HG03439 (cell line): ENCODE measurements at regions not wholly inside any gene's neighbourhood (a gene's known extent, or its start where the extent isn't known, plus 50 kb on each side); places are given as distances from the start of the nearest gene placed in this dataset.
"Not testable (repeated sequence)": the region's sequence is repeated elsewhere in the genome, so short reads cannot be mapped to it uniquely, and the experiment has no call there.

Experiments used
- ATAC-seq: cut with Tn5 transposase; IDR thresholded peaks from one replicate; pipeline ENCODE4 v1.9.1; 2021; ENCODE audit warnings: mild to moderate bottlenecking, moderate library complexity; ENCODE audit not compliant: unreplicated experiment

GRCh38 chr1:242651817-242652216 is 127.3 kb upstream of the PLD5 start:
- no peak for ATAC-seq

- ATAC-seq = no peak
These were observed 117.0 kb upstream of the PLD5 start for GRCh38 chr1:242641461-242641860.

GRCh38 chr1:242639104-242639503 is 114.6 kb upstream of the PLD5 start:
- ATAC-seq = no peak

GRCh38 chr1:242634732-242635131 is 110.2 kb upstream of the PLD5 start:
- no peak for ATAC-seq

- ATAC-seq = no peak
These were observed 104.9 kb upstream of the PLD5 start for GRCh38 chr1:242629396-242629795.

GRCh38 chr1:242623756-242624155 is 99.3 kb upstream of the PLD5 start:
- no peak for ATAC-seq

- ATAC-seq = no peak
These were observed 98.6 kb upstream of the PLD5 start for GRCh38 chr1:242623119-242623518.

- ATAC-seq = no peak
These were observed 88.8 kb upstream of the PLD5 start for GRCh38 chr1:242613266-242613815.

GRCh38 chr1:242610209-242610608 is 85.7 kb upstream of the PLD5 start:
- no peak for ATAC-seq

GRCh38 chr1:242605521-242605920 is 81.0 kb upstream of the PLD5 start:
- no peak for ATAC-seq

GRCh38 chr1:242602001-242602400 is 77.5 kb upstream of the PLD5 start:
- no peak for ATAC-seq

GRCh38 chr1:242593756-242594155 is 69.3 kb upstream of the PLD5 start:
- ATAC-seq = not testable (repeated sequence)

GRCh38 chr1:242586360-242586680 is 61.8 kb upstream of the PLD5 start:
- no peak for ATAC-seq

- ATAC-seq = no peak
These were observed 61.3 kb upstream of the PLD5 start for GRCh38 chr1:242585616-242586359.

GRCh38 chr1:242582669-242583068 is 58.2 kb upstream of the PLD5 start:
- ATAC-seq = no peak

- ATAC-seq = no peak
These were observed 55.2 kb upstream of the PLD5 start for GRCh38 chr1:242579528-242580235.
